GM10266 (cell line): ENCODE measurements at regions not wholly inside any gene's neighbourhood (a gene's known extent, or its start where the extent isn't known, plus 50 kb on each side); places are given as distances from the start of the nearest gene placed in this dataset.

Experiments used
- DNase-seq: peaks from one replicate; pipeline ENCODE4 v3.0.0; 2012; ENCODE audit errors: extremely low spot score
- CTCF ChIP-seq: IDR thresholded peaks from 2 replicates; pipeline ENCODE4 v1.5.1; 2012; ENCODE audit warnings: mild to moderate bottlenecking, low read depth; ENCODE audit not compliant: control insufficient read depth, insufficient read depth; ENCODE audit errors: missing control alignments

- TF ChIP-seq CTCF: no peak
- no peak for DNase-seq
These were observed 714.8 kb downstream of the EPM2A start for GRCh38 chr6:145020543-145020942.

- no peak for TF ChIP-seq CTCF
- DNase-seq: no peak
These were observed 713.0 kb downstream of the EPM2A start for GRCh38 chr6:145022199-145022796.

GRCh38 chr6:145023116-145023726 is 712.1 kb downstream of the EPM2A start:
- TF ChIP-seq CTCF: no peak

GRCh38 chr6:145025488-145025887 is 709.8 kb downstream of the EPM2A start:
- TF ChIP-seq CTCF: no peak
- DNase-seq: no peak

More at GRCh38 chr6:145023116-145023726, 712.1 kb downstream of the EPM2A start:
- DNase-seq: no peak

GRCh38 chr6:145026267-145026679 is 709.0 kb downstream of the EPM2A start:
- DNase-seq: no peak
- no peak for TF ChIP-seq CTCF

GRCh38 chr6:145028144-145028818 is 707.0 kb downstream of the EPM2A start:
- peak; percentile 57 for TF ChIP-seq CTCF
- peak; percentile 27 for DNase-seq

GRCh38 chr6:145031001-145031400 is 704.3 kb downstream of the EPM2A start:
- TF ChIP-seq CTCF: no peak
- DNase-seq: no peak
